Keratinocyte (primary cell): ENCODE measurements at regions not wholly inside any gene's neighbourhood (a gene's known extent, or its start where the extent isn't known, plus 50 kb on each side); places are given as distances from the start of the nearest gene placed in this dataset.

ENCODE experiments used
- DNase-seq: peaks from one replicate; pipeline ENCODE4 v3.0.0-alpha.2; 2011; ENCODE audit warnings: low read depth, missing footprints, low spot score
- FAIRE-seq: peaks from 2 replicates; lab custom pipeline; 2011; peaks lifted over from hg19 to GRCh38; lab: Jason Lieb, UNC
- H2AFZ ChIP-seq: 2 replicates; pipeline ENCODE4 v1.6.0; 2012; ENCODE audit warnings: low read length, control low read depth, inconsistent platforms; ENCODE audit not compliant: control insufficient read depth
- H3K27ac ChIP-seq: 2 replicates; pipeline ENCODE4 v1.5.1; 2011; ENCODE audit warnings: low read length; ENCODE audit not compliant: control insufficient read depth, insufficient read depth
- H3K27me3 ChIP-seq: 3 replicates; pipeline ENCODE4 v1.6.0; 2011; ENCODE audit warnings: low read length; ENCODE audit not compliant: control insufficient read depth, insufficient read depth; ENCODE audit errors: extremely low read depth
- H3K36me3 ChIP-seq, 2 experiments: 2 replicates in 1 of 2; 3 replicates in 1 of 2; pipeline ENCODE4 v1.5.1; 2011; ENCODE audit warnings: low read length in 2 of 2, mild to moderate bottlenecking in 1 of 2; ENCODE audit not compliant: control insufficient read depth in 2 of 2, insufficient read depth in 2 of 2; ENCODE audit errors: extremely low read depth in 1 of 2
- H3K4me1 ChIP-seq: 3 replicates; pipeline ENCODE4 v1.5.1; 2011; ENCODE audit warnings: low read length; ENCODE audit not compliant: control insufficient read depth, insufficient read depth; ENCODE audit errors: extremely low read depth
- H3K4me2 ChIP-seq: 3 replicates; pipeline ENCODE4 v1.6.0; 2011; ENCODE audit warnings: low read depth, low read length; ENCODE audit not compliant: control insufficient read depth, insufficient read depth; ENCODE audit errors: extremely low read depth
- H3K4me3 ChIP-seq, 3 experiments: fragments of 200-600 bp in 1 of 3; sonication (generic) in 1 of 3; 2 replicates in 2 of 3; 3 replicates in 1 of 3; pipeline ENCODE4 v1.5.1; 2011 to 2016; ENCODE audit warnings: low read length in 3 of 3, mild to moderate bottlenecking in 3 of 3, control low read depth in 2 of 3, inconsistent platforms in 1 of 3, low read depth in 1 of 3, mixed read lengths in 1 of 3, mixed run types in 1 of 3, moderate library complexity in 1 of 3; ENCODE audit not compliant: control insufficient read depth in 2 of 3, insufficient read depth in 2 of 3; ENCODE audit errors: extremely low read depth in 1 of 3
- H3K79me2 ChIP-seq: 2 replicates; pipeline ENCODE4 v1.6.0; 2012; ENCODE audit warnings: low read length; ENCODE audit not compliant: control insufficient read depth, insufficient read depth
- H3K9ac ChIP-seq: 3 replicates; pipeline ENCODE4 v1.6.0; 2011; ENCODE audit warnings: low read length; ENCODE audit not compliant: control insufficient read depth, insufficient read depth; ENCODE audit errors: extremely low read depth
- H3K9me1 ChIP-seq: 3 replicates; pipeline ENCODE4 v1.6.0; 2011; ENCODE audit warnings: low read length; ENCODE audit not compliant: control insufficient read depth, insufficient read depth; ENCODE audit errors: extremely low read depth
- H3K9me3 ChIP-seq: 2 replicates; pipeline ENCODE4 v1.5.1; 2012; ENCODE audit warnings: low read depth, low read length; ENCODE audit not compliant: control insufficient read depth
- H4K20me1 ChIP-seq: 3 replicates; pipeline ENCODE4 v1.6.0; 2011; ENCODE audit warnings: low read length; ENCODE audit not compliant: control insufficient read depth, insufficient read depth; ENCODE audit errors: extremely low read depth
- EZH2 ChIP-seq: IDR thresholded peaks from one replicate; pipeline ENCODE4 v1.6.1; 2012; ENCODE audit warnings: inconsistent platforms, mild to moderate bottlenecking, low read length, moderate library complexity
- dilution Hi-C: fragments of 300-500 bp; cut with MboI; formaldehyde crosslinking; loops from one replicate; pipeline ENCODE4 v1.7.0; 2020; ENCODE audit warnings: low sequenced_read_pairs; ENCODE audit not compliant: extremely low pct_ligation_motif_present
- TF ChIP-seq, protein P1 (sequence below), 3 experiments: IDR thresholded peaks in 1 of 3; conservative IDR thresholded peaks in 1 of 3; optimal IDR thresholded peaks in 1 of 3; 2 replicates in 2 of 3; 3 replicates in 1 of 3; pipeline versions ENCODE3 to v1.5.1; 2011; ENCODE audit warnings: low read length in 3 of 3, mild to moderate bottlenecking in 3 of 3, moderate library complexity in 2 of 3, control low read depth in 1 of 3, inconsistent platforms in 1 of 3; ENCODE audit not compliant: insufficient read depth in 2 of 3; ENCODE audit errors: extremely low read depth in 1 of 3

DNA sequence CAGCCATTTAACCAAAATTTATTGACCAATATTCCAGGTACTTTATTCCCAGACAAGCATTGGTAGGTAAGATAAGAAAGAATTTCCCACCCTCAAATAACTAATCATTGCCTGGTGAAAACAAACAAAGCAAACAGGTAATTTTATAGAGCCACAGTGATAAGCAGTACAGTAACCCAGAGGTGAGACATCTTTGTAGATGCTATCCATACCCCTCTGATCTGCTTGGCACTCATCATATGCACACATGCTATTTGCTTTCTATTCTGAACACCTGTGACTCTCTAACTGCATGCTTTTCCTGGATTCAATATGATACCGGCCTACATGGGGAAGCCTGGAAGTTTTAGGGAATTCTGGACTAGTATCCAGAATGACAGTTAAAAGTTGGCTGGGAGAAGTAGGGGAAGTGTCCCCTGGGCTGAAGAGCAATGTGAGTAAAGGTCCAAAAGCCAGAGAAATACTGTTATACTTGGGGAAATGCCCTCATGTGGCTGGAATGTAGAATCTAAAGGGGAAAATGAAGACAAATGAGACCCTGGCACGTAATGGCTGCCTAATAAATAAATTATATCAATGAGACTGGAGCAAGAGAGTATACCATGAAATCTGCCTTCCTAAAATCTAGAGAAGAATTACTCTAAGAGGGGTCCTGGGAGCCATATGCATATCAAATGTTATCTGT is 243.8 kb upstream of the ADAMTSL1 start:
- H2AFZ ChIP-seq: no peak overlapping the region
- TF ChIP-seq, protein P1, sequence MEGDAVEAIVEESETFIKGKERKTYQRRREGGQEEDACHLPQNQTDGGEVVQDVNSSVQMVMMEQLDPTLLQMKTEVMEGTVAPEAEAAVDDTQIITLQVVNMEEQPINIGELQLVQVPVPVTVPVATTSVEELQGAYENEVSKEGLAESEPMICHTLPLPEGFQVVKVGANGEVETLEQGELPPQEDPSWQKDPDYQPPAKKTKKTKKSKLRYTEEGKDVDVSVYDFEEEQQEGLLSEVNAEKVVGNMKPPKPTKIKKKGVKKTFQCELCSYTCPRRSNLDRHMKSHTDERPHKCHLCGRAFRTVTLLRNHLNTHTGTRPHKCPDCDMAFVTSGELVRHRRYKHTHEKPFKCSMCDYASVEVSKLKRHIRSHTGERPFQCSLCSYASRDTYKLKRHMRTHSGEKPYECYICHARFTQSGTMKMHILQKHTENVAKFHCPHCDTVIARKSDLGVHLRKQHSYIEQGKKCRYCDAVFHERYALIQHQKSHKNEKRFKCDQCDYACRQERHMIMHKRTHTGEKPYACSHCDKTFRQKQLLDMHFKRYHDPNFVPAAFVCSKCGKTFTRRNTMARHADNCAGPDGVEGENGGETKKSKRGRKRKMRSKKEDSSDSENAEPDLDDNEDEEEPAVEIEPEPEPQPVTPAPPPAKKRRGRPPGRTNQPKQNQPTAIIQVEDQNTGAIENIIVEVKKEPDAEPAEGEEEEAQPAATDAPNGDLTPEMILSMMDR (optimal IDR thresholded peaks at IDR 0.05 in 1 of 3, IDR thresholded peaks at IDR 0.05 in 1 of 3, conservative IDR thresholded peaks at IDR 0.05 in 1 of 3; ENCODE audit: extremely low read depth in 1 of 3, insufficient read depth in 2 of 3, low read length in 3 of 3): no peak
- no peak for TF ChIP-seq EZH2
- no peak overlapping the region for H3K27ac ChIP-seq
- H3K9me1 ChIP-seq: no peaks in the 10 kb centered on the region
- dilution Hi-C loops: no loop called here
- FAIRE-seq: no peak
- no peak for DNase-seq
- no peak overlapping the region for H3K9ac ChIP-seq
- H3K79me2 ChIP-seq: no peaks in the 10 kb centered on the region
- H3K4me3 ChIP-seq: no peak overlapping the region
- H3K9me3 ChIP-seq: no peaks in the 10 kb centered on the region
- peaks cover 10% of the 10 kb centered on the region for H3K4me1 ChIP-seq
- no peaks in the 10 kb centered on the region for H3K27me3 ChIP-seq
- H3K36me3 ChIP-seq: no peaks in the 10 kb centered on the region
- no peaks in the 10 kb centered on the region for H4K20me1 ChIP-seq
- no peak overlapping the region for H3K4me2 ChIP-seq

DNA sequence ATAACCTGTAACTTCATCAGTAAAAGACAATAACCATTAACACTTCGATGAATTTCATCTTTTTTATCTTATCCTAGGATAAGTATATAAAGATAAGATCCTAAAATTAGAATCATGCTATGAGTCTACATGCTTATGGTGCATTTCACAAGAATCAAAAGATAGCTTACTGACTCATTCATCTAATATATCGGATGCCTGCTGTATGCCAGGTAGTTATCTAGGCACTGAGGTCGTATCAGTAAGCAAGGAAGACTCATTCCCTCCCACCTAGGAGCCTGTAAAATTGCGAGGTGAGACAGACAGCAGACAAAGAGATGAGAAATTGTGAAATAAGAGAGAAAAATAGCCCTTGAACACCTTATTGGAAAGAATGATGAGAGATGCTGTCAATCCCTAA is 240.6 kb upstream of the ADAMTSL1 start:
- FAIRE-seq (no peak), DNase-seq (no peak)
- Histone ChIP-seq H3K4me1 (peaks cover 21% of the 10 kb centered on the region), H3K36me3 (no peaks in the 10 kb centered on the region), H2AFZ (no peak overlapping the region), H3K9me1 (no peaks in the 10 kb centered on the region), H4K20me1 (no peaks in the 10 kb centered on the region), H3K4me3 (no peak overlapping the region), H3K9ac (no peak overlapping the region), H3K27ac (no peak overlapping the region), H3K79me2 (no peaks in the 10 kb centered on the region), H3K27me3 (no peaks in the 10 kb centered on the region), H3K9me3 (no peaks in the 10 kb centered on the region), H3K4me2 (peak overlapping the region; percentile 1)
- dilution Hi-C loops: no loop called here
- TF ChIP-seq, protein P1 (optimal IDR thresholded peaks at IDR 0.05 in 1 of 3, IDR thresholded peaks at IDR 0.05 in 1 of 3, conservative IDR thresholded peaks at IDR 0.05 in 1 of 3; ENCODE audit: extremely low read depth in 1 of 3, insufficient read depth in 2 of 3, low read length in 3 of 3): no peak
- TF ChIP-seq EZH2: no peak
